AG20443 (cell line): ENCODE measurements at regions not wholly inside any gene's neighbourhood (a gene's known extent, or its start where the extent isn't known, plus 50 kb on each side); places are given as distances from the start of the nearest gene placed in this dataset.
"Not testable (repeated sequence)": the region's sequence is repeated elsewhere in the genome, so short reads cannot be mapped to it uniquely, and the experiment has no call there.

Experiments
- DNase-seq: peaks from one replicate; pipeline ENCODE4 v3.0.0; 2012; ENCODE audit warnings: low spot score, mixed read lengths

DNA sequence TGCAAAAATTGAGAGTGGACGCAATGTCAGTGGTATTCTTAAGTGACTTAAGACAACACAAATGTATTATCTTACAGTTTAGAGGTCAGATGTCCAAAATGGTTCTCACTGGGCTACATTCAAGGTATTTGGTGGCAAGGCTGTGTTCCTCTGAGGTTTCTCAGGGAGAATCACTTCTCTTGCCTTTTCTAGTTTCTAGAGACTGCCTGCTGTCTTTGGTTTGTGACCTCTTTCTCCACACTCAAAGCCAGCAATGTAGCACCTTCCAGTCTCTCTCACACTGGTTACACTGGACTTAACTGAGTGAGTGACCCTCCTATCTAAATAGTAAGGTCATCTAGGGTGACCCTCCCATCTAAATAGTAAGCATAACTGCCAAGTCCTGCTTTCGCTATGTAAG is 613.2 kb upstream of the COBL start:
- no peak for DNase-seq

DNA sequence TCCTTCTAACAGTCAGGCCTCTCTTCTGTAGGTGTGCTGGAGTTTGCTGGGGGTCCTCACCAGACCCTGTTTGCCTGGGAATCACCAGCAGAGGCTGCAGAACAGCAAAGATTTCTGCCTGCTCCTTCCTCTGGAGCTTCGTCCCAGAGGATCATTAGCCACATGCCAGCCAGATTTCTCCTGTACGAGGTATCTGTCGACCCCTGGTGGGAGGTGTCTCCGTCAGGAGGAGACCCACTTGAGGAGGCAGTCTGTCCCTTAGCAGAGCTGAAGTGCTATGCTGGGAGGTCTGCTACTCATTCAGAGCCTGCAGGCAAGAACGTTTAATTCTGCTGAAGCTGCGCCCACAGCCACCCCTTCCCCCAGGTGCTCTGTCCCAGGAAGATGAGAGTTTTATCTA is 611.1 kb upstream of the COBL start:
- DNase-seq: no peak

DNA sequence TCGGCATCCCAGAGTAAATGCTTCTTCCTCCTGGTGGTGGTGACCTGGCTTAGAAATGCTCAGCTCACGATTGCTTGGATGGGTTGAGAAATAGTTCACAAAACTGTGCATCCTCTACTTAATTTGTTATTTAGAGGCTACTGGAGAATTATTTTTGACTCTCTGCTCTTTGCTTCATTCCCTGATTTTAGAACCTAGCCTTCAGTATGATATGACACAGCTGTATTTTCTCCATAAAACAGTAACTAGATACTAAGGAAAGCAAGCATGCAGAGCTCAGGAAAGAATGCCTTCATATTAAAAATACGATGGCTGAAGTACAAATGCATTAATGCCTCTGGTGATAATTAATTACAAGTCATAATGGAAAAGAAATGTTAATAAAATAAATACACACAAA is 602.0 kb upstream of the COBL start:
- no peak for DNase-seq

DNA sequence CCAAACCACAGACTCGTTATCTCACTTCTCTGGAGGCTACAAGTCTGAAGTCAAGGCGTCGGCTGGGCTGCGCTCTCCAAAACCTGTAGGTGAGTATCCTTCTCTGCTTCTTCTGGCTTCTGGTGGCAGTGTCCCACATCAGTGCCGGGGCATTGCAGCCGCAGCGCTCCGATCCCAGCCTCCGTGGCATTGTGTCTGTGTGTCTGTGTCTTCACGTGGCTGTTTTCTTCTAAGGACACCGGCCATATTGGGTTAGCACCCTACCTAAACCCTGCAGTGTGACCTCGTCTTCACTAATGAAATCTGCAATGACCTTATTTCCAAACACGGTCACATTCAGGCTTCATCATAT is 584.9 kb upstream of the COBL start:
- DNase-seq: no peak

DNA sequence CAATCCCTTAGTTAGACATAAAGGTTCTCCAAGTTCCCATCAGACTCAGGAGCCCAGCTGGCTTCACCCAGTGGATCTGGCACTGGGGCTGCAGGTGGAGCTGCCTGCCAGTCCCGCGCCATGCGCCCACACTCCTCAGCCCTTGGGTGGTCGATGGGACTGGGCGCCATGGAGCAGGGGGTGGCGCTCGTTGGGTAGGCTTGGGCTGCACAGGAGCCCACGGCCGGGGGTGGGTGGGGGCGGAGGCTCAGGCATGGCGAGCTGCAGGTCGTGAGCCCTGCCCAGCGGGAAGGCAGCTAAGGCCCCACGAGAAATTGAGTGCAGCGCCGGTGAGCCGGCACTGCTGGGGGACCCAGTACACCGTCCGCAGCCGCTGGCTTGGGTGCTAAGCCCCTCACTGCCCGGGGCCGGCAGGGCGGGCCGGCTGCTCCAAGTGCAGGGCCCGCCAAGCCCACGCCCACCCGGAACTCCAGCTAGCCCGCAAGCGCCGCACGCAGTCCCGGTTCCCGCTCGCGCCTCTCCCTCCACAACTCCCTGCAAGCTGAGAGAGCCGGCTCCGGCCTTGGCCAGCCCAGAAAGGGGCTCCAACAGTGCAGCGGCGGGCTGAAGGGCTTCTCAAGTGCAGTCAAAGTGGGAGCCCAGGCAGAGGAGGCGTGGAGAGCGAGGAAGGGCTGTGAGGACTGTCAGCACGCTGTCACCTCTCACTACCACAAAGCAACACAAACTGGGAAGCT is 584.3 kb upstream of the COBL start:
- not testable (repeated sequence) for DNase-seq

DNA sequence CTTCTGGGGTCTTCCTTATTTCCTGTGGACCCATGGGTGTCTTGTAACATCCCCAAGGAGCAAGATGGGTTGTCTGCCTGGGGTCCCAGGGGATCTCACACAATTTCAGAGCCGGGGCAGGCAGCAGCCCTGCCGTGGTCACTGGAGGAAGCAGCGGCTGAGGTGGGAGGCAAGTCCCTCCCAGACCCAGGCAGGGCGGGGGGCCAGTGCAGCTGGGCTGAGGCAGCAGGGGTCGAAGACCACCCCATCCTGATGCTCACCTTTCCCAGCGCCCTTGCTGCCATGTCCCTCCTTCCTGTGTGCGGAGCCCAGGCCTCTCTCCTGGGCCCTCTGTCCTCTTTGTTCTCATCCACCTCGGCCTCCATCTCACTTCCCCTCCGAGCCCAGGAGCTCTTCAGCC is 583.0 kb upstream of the COBL start:
- DNase-seq: no peak

DNA sequence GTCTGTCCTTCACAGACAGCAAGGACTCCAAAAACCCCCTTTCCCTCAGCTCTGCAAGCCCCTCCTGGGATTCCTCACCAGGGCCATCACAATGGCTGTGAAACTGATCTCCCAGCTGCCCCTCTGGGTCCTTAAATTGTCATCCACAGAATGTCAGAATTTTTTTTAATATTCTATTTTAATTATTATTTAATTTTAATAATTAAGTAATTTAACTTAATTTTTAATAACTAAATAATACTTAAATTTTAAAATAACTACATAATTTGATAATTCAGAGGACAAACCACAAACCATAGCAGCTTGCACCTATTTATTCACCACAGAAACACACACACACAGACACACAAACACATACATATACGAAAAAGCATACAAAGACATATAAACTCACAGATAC is 565.8 kb upstream of the COBL start:
- no peak for DNase-seq

DNA sequence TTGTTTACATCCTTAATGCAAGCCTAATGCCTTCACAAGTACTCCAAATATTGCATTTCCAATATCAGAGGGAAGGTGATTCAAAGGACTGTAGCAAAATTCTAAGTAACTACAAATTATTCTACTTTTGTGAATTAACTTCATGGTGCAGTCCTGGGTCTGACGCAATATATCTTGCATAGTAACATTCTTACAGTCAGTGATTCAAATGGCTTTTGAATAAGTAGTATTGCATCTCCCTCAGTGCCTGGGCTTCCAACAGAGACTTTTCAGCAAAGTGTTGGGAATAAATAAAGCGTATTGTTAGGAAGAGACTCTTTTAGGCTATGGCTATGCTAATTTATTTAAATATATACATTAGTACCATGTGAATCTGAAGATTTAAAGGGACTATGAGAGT is 564.7 kb upstream of the COBL start:
- DNase-seq: no peak

DNA sequence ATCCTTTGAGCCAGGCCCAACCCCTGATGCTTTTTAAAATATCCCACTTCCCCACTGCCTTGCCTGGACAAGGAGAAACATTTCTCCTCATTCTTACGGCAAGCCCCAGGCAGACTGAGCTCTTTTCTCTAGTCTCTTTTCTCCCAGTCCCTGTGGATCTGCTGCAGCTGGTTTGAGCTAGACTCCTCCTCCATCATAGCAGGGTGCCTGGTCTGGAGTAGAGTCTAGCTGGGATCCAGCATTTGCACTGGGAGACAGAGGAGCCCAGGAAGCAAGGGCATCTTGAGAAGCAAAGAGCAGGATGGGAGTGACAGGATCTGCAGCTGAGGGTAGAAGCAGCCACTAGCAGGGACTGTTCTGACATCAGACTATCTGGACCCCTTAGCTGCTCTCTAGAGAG is 562.3 kb upstream of the COBL start:
- no peak for DNase-seq

DNA sequence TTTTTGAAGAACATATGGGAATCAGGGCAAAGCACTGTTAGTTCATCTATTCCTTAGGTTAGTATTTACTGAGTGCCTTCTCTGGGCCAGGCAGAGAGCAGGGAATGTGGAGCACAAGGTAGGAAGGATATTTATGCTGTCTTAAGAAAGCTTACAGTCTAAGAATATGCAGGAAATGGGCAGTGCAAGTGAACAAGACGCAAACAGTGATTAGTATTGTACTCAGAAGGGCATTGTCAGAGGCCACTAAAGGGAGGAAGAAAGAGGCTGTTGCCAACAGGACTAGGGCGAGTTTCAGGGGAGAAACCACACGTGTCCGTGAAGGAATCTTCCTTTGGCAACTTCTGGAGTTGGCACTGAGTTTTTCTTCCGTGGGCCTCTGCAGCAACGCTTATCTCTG is 552.8 kb upstream of the COBL start:
- no peak for DNase-seq

DNA sequence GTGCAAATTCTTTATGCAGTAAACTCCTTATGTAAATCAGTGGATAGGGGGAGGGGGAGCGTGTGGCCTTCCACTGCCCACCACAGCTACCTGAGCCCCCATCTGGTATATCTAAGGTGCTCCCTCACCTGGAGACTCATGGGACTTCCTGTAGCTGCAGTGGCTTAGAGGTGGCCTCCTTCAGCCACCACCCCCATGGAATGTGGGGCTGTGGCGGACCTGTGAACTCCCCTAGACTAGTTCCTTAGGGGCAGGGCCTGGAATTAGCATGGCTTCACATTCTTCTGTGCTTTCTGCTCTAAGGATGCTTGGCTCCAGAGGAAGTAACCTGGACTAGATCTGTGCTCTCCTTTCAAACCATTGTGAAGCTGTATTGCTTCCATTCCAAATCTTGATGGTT is 550.5 kb upstream of the COBL start:
- no peak for DNase-seq

DNA sequence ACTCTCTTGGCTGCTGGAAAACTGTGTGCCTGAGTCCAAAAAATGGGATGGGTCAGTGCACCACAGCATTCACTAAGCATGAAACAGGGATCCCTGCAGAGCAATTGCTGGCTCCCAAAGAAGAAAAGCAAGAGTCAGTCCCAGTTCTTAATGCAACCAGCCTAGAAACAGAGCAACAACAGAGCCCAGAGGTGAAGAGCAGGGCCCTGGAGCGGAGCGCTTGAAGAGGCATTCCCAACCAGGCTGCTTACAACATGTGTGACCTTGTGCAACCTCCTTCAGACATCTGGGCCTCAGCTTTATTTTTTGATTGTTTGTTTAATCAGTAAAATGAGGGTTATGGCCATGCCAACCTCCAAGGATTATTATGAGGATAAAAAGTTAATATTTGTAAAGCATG is 543.7 kb upstream of the COBL start:
- no peak for DNase-seq

DNA sequence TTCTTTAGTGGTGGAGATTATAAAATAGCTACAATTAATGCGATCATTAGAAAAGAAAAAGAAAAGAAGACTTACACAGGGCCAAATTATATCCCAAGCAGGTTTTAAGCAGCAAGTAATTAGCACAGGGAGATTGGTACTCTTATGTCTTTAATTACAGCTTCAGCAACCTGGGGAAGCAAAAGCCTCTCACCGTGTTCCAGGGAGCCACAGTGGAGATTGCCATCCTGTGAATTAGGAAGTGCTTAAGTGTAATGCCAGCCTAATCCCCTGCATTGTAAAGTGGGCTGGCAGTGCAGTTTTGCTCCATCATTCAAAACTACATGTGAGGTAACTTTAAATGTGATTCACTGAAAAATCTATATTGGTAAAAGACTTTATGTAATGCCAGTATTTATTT is 533.5 kb upstream of the COBL start:
- no peak for DNase-seq

DNA sequence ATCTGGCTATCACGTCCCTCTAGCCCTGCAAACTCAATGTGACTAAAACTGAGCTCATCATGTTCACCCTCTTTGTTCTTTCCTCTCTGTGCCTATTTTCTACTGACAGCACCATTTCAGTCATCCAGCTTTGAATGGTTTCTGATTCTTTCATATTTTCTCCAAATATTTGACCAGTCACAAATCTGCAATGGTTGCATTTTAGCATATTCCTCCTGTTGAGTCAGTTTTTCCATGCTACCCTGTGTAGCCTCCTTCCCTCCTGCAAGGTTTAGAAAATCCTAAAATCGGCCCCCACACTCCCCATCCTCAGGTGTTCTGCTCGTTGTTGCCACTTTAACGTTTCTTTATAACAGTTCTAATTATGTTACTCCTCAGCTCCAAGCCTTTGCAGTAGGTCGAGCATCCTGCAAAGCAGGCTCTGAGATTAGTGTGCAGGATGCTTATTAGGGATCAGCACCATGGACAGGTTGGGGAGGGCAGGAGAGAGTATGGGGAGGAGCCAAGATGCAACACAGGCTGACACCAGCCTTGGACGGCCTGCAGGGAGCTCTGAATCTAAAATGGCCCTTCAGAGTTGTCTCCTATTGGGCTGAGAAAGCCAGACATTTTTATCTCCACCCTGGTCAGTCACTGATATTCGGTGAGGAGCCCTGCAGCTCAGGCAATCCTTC is 531.0 kb upstream of the COBL start:
- DNase-seq: no peak

DNA sequence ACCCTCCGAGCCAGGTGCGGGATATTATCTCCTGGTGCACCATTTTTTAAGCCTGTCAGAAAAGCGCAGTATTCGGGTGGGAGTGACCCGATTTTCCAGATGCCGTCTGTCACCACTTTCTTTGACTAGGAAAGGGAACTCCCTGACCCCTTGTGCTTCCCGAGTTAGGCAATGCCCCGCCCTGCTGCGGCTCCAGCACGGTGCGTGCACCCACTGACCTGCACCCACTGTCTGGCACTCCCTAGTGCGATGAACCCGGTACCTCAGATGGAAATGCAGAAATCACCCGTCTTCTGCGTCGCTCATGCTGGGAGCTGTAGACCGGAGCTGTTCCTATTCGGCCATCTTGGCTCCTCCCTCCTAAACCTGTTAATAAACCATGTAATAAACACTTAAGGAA is 522.5 kb upstream of the COBL start:
- not testable (repeated sequence) for DNase-seq

DNA sequence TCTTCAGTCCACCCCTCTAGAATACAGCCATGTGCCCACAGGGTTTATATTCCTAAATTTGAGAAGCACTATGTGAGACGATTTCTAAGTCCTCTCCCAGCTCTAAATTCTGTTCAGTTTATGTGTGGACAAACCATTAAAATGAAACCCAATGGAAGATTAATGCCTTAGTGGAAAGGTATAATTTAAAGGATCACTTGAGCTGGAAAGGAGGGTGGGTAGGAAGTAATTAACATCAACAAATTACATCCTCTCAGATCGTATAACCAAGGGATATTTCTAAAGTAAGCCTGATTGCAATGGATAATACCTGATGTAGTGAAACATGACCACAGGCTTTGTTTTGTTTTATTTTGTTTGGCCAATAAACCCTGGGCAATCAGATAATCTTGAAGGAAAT is 511.0 kb upstream of the COBL start:
- DNase-seq: no peak

DNA sequence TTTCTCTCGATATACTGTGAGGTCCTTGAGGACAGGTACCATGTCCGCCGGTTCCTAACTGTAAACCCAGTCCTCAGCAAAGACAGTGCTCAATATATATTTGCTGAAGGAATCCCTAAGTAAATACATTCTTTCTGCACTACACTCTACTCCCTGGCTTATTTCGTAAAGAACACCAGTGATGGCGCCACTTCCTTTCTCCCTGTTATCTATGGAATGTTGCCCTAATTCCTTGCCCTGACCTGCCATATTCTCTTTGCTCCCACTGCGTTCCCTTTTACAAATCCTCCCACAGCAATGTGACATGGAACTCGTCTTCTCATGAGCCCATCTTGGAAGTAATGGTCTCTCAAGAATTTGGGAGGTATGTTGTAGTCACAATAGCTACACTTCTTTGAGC is 507.4 kb upstream of the COBL start:
- DNase-seq: no peak

DNA sequence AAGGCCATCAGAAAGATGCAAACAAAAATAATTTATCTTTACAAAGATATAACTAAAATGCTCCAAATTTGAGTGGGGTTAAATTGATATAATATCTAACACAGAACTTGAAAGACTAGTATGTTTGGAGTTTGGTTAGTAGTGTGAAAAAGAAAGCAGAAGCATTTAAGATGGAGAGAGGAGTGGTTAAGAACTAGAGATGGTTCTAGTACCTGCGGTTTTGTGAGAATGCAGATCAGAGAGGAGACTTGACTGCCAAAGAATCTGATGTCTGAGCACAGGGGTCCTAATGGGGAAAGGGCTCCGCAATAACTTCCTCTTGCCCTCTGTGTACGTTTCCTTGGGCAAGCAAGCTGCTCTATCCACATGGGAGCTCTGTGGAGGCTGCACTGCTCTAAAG is 506.8 kb upstream of the COBL start:
- no peak for DNase-seq

DNA sequence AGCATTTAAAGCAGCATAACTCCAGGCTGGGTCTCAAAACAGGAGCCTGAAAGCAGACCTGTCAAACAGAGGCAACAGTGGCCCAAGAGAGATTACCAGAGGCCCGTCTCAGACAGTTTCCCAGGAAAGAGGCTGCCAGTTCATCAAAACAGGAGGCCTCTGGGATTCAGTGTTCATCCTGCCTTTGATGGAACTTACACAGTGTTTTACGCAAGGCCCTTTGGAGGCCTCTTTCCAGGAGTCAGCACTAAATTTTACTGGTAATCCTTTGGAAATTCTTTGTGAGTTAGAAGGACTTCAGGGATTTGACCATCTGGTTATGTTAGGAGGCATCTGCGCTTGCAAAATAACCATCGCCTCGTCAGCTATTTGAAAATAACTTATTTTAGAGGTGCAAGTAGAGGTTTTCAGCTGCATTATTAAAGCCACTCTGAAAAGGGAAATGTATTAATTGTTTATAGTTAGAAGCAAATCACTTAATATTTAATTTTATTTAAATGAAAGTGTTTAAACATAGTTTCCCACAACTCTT is 501.2 kb upstream of the COBL start:
- DNase-seq: no peak

DNA sequence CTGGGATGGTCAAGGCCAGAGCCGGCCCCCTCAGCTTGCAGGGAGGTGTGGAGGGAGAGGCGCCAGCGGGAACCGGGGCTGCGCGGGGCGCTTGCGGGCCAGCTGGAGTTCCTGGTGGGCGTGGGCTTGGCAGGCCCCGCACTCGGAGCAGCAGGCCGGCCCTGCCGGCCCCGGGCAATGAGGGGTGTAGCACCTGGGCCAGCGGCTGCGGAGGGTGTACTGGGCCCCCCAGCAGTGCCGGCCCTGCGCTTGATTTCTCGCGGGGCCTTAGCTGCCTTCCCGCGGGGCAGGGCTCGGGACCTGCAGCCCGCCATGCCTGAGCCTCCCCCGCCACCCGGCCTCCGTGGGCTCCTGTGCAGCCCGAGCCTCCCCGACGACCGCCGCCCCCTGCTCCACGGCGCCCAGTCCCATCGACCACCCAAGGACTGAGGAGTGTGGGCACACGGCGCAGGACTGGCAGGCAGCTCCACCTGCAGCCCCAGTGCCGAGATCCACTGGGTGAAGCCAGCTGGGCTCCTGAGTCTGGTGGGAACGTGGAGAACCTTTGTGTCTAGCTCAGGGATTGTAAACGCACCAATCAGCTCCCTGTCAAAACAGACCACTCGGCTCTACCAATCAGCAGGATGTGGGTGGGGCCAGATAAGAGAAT is 489.3 kb upstream of the COBL start:
- DNase-seq: not testable (repeated sequence)

DNA sequence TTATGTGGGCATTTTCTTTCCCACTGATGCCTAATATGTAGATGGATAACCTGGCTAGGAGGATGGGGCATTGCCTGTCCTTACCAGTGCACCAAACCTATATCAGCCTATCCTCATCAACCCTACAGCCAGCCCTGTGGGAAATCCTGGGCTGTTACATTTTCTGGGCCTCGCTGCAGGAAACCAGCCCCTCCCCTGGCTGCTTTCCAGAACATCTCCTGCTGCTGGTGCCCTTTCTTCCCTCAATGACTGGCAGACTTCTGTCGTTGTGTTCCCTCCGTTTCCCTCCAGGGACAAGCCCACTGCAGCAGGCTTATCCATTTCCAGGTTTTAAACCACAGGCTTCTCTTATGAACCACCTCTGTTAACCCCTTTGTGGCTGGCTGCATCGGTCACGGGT is 486.1 kb upstream of the COBL start:
- no peak for DNase-seq

DNA sequence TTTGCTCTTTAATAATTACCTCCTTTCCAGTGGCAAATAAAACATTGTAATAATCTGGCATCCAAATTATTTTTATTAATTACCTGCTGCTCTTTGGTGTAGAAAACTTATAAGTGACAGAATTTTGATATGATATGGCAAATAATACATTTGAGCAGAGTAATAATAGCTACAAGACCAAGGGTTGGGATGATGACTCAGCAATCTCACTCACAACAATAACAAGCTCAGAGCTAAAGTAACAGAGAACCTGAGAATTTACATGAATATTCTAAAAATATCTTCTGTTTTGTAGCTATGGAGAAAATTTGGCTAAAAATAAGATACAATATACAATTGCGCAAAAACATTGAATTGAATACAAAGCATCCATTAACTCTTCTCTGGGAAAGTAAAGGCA is 480.8 kb upstream of the COBL start:
- no peak for DNase-seq

DNA sequence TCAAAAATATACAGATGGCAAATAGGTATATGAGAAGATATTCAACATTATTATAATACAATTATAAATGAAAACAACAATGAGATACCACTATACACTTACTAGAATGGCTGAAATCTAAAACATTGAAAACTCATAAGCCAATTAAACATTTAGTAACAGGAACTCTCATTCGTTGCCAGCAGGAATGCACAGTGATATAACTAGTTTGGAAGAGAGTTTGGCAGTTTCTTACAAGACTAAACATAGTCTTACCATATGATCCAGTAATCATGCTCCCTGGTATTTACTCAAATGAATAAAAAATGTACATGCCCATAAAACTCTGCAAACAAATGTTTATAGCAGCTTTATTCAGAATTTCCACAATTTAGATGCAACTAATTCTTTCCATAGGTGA is 476.2 kb upstream of the COBL start:
- DNase-seq: no peak

DNA sequence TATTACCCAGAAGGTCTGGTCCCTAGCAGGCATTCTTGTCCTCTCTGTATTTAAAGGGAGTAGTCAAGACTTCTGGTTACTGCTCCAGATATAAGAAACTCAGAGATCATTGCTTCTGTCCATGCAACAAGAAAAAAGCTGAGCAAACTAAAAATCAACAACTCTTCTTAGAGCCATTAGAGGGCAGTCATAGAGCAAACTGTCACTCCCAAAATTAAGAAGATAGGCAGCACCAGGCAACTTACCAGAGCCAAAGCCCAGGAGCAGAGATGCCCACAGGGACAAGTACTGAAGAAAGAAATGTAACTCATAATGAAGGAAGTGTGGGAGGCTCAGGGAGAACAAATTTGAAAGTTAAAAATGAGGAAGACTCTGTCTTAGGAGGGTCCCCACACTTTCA is 472.9 kb upstream of the COBL start:
- DNase-seq: no peak
